Astrocyte of the cerebellum (primary cell): ENCODE measurements at regions not wholly inside any gene's neighbourhood (a gene's known extent, or its start where the extent isn't known, plus 50 kb on each side); places are given as distances from the start of the nearest gene placed in this dataset.

Experiments used
- DNase-seq: peaks from one replicate; pipeline ENCODE4 v3.0.0-alpha.2; 2011; ENCODE audit warnings: low read depth
- H3K4me3 ChIP-seq: 2 replicates; pipeline ENCODE4 v1.5.1; 2011; ENCODE audit warnings: mild to moderate bottlenecking, low read depth, low read length, moderate library complexity
- in situ Hi-C: cut with HindIII; loops from 2 replicates; pipeline ENCODE4 v1.10.0; 2017; ENCODE audit warnings: low sequenced_read_pairs
- TF ChIP-seq, protein P1 (sequence below): IDR thresholded peaks from 2 replicates; pipeline ENCODE4 v1.5.1; 2012; ENCODE audit warnings: low read length, low read depth, moderate library complexity, mild to moderate bottlenecking; ENCODE audit errors: missing control alignments

DNA sequence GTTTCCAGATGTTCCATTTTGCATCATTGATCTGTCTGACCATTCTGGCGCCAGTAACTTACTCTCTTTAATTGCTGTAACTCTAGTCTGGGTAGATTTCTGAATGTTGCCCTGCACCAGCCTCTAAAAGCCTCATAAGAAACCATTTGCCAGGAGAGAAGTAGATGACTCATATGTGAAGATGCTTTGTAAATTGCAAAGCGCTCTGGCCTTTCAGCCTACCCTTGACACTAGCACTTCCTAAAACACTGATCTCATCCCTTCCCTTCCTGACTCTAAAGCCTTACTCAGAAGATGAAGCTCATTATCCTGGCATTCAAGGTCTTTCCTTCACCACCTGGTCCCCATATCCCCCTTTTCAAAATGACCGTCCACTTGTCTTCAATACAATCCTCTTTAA is 193.2 kb upstream of the MEX3C start:
- in situ Hi-C loops = no loop called here
- no peak for DNase-seq
- TF ChIP-seq, protein P1, sequence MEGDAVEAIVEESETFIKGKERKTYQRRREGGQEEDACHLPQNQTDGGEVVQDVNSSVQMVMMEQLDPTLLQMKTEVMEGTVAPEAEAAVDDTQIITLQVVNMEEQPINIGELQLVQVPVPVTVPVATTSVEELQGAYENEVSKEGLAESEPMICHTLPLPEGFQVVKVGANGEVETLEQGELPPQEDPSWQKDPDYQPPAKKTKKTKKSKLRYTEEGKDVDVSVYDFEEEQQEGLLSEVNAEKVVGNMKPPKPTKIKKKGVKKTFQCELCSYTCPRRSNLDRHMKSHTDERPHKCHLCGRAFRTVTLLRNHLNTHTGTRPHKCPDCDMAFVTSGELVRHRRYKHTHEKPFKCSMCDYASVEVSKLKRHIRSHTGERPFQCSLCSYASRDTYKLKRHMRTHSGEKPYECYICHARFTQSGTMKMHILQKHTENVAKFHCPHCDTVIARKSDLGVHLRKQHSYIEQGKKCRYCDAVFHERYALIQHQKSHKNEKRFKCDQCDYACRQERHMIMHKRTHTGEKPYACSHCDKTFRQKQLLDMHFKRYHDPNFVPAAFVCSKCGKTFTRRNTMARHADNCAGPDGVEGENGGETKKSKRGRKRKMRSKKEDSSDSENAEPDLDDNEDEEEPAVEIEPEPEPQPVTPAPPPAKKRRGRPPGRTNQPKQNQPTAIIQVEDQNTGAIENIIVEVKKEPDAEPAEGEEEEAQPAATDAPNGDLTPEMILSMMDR = no peak
- no peak overlapping the region for H3K4me3 ChIP-seq

DNA sequence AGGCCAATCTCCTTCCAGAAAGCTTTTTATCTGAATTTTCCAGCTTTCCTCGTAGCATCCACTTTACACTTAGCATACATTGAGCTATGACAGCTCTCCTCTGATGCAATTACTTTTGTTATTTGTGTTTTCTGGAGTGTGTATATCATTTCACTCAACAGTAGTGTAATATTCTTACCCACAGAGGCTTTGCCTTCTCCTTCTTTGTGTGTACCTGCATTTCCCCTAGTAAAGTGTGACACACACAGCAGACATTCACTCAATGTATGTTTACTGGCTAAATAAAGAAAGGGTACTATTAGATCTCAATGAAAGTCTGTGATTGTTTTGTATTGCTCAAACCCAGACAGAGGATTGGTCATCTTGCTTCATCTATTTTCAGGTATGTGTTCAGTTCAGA is 193.7 kb upstream of the MEX3C start:
- TF ChIP-seq, protein P1 = no peak
- DNase-seq = no peak
- no peak overlapping the region for H3K4me3 ChIP-seq
- in situ Hi-C loops = no loop called here

DNA sequence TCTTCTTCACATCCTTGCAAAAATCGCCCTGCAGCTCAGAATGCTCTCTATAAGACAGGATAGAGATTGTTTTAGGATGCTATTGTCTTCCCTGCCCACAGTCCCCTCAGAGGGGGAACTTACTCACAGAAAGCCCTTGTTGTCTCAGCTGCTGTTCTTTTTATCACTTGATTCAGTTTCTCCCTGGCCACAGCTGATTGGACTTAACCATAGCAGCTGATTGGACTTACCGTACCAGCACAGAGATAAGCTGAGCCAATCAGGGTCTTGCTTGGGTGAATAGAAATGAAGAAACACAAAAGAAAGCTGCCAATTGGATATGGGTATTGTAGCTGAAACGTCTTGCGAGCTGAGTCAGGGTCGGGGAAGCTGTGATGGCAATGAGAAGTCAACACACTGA is 194.2 kb upstream of the MEX3C start:
- H3K4me3 ChIP-seq = no peak overlapping the region
- in situ Hi-C loops = no loop called here
- TF ChIP-seq, protein P1 = no peak
- no peak for DNase-seq

DNA sequence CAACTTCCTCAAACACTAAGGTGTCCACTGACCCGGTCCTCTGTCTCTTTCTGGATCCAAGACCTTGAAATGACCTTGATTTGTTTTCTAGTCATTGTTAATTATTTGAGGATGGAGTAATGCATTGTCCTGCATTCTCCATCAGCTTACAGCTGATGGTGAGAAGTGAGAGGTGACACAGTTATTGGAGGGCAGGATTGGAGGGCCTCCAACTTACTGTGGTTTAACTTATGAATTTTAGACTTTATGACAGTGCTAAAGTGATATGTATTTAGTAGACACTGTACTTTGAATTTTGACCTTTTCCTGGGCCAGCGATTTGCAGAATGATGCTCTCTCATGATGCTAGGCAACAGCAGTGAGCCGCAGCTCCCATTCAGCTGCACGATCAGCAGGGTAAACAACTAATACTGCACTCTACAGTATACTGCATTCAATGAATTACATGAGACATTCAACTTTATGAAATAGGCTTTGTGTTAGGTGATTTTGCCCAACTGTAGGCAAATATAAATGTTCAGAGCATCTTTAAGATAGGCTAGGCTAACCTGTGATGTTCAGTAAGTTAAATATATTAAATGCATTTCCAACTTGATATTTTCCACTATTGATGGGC is 200.0 kb upstream of the MEX3C start:
- TF ChIP-seq, protein P1 = no peak
- in situ Hi-C loops = no loop called here
- DNase-seq = no peak
- no peak overlapping the region for H3K4me3 ChIP-seq

DNA sequence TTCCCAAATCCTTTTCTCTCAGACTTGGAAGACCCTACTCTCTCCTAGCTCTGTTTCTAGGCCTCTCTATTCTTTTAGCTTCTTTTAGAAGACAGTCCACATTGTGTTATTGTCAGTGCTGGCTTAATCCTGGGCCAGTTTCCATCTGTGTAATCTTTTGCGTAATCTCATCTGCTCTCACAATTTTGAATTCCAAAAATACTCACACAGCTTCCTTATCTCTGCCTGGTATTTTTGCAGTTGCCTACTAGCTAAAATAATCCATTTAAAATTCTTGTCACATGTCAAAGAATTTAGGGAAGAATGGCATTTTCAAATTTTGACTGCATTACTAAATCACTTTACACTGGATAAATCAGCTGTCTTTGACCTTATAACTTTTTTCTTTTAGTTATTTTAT is 200.6 kb upstream of the MEX3C start:
- TF ChIP-seq, protein P1 = no peak
- no peak for DNase-seq
- in situ Hi-C loops = no loop called here
- H3K4me3 ChIP-seq = no peak overlapping the region

DNA sequence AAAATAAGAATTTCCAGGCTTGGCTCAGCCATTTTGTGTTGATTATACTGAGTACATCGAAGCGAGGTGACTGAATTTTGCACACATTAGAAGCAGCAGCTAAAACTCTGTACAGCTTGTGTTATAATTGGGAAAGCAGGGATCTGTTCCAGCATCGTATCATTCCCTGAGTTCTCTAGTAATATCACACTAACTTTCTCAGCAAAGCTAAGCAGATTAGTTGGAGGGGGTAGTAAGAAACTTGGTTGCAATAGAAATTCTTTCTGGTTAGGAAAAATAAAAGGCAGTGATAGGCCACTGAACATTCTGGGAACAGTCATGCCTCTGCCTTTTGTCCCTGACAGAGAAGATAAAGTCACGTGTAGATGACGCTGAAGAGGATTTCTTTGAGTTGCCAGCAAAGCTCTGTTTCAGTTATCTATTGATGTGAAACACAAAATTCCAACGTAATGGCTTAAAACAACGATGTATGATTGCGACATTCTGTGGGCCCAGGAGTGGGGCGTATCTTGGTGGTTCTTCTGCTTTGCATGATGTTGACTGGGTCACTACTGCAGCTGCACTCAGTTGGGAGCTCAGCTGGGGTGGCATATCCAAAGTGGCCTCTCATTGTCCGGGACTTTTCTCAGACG is 202.1 kb upstream of the MEX3C start:
- in situ Hi-C loops = no loop called here
- TF ChIP-seq, protein P1 = no peak
- no peak overlapping the region for H3K4me3 ChIP-seq
- no peak for DNase-seq
